Lower leg skin (tissue), 3 donors: ENCODE measurements at regions not wholly inside any gene's neighbourhood (a gene's known extent, or its start where the extent isn't known, plus 50 kb on each side); places are given as distances from the start of the nearest gene placed in this dataset.

Source experiments
- POLR2A ChIP-seq, 2 donors: fragments of 450-650 bp; IDR thresholded peaks; one replicate each; pipeline ENCODE4 v1.6.1; 2016 to 2017; ENCODE audit warnings: antibody characterized with exemption in 2 of 2, mild to moderate bottlenecking in 1 of 2, moderate library complexity in 1 of 2
- TF ChIP-seq, protein P1 (sequence below), 3 donors: fragments of 450-650 bp; IDR thresholded peaks; one replicate each; pipeline ENCODE4 v1.5.1; 2016; ENCODE audit warnings: antibody characterized with exemption in 3 of 3, mild to moderate bottlenecking in 3 of 3, moderate library complexity in 2 of 3

DNA sequence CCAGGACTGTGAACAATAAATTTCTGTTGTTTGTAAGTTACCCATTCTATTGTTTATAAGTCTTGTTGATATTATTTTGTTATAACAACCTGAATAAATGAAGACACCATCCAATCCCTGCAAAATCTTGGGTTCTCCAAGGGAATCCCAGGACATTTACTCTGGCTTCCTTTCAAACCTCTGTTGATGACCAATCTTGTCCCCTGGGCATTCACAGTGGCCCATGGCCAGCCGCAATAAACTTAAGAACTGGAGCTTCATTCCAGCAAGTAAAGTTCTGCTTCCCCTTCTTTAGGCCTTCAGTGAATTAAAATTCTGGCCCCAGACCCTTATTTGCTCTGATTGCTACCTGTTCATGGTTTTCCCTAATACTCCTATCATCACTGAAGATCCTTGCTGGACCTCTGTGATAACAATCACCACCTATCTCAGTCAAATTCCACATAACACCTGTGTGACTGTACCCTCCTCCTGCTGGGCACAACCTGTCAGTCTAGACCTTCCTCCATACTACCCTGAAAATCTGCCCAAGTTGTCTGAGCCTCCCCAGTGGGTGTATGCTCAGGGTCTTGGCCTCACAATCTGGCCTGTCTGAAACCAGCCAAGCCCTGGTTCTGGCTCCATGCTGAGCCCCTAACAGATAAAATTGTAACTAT, 153.1 kb downstream of the SEMA6D start:
- TF ChIP-seq POLR2A (IDR thresholded peaks at IDR 0.05), result no peak
- TF ChIP-seq, protein P1, sequence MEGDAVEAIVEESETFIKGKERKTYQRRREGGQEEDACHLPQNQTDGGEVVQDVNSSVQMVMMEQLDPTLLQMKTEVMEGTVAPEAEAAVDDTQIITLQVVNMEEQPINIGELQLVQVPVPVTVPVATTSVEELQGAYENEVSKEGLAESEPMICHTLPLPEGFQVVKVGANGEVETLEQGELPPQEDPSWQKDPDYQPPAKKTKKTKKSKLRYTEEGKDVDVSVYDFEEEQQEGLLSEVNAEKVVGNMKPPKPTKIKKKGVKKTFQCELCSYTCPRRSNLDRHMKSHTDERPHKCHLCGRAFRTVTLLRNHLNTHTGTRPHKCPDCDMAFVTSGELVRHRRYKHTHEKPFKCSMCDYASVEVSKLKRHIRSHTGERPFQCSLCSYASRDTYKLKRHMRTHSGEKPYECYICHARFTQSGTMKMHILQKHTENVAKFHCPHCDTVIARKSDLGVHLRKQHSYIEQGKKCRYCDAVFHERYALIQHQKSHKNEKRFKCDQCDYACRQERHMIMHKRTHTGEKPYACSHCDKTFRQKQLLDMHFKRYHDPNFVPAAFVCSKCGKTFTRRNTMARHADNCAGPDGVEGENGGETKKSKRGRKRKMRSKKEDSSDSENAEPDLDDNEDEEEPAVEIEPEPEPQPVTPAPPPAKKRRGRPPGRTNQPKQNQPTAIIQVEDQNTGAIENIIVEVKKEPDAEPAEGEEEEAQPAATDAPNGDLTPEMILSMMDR (IDR thresholded peaks at IDR 0.05), result no peak
